HCT116 (cell line): ENCODE measurements at regions not wholly inside any gene's neighbourhood (a gene's known extent, or its start where the extent isn't known, plus 50 kb on each side); places are given as distances from the start of the nearest gene placed in this dataset.

Experiments used
- ATAC-seq: fragments of 200-7000 bp; cut with Tn5 transposase; 2 replicates; pipeline ENCODE4 v1.9.1; 2020; ENCODE audit warnings: mild to moderate bottlenecking, moderate library complexity
- BruUV-seq: library from RNA; stranded (reverse); fragments of 400-500 nt; replicated peaks from 2 replicates; lab custom pipeline; 2021; lab: Mats Ljungman, UMichigan
- CTCF ChIA-PET: fragments of 300-600 bp; sonication (Branson Sonifier 250); formaldehyde crosslinking; loops from one replicate; lab custom pipeline; 2021; ENCODE audit warnings: antibody characterized with exemption; lab: Charles Lee
- POLR2A ChIA-PET: fragments of 300-600, 350-600 bp; sonication (Branson Sonifier 250); formaldehyde crosslinking; loops from one replicate; lab custom pipeline; 2021; ENCODE audit warnings: antibody characterized with exemption; lab: Charles Lee
- RAD21 ChIA-PET, 2 experiments: fragments of 300-600 bp; sonication (Branson Sonifier 250); formaldehyde crosslinking; loops; one replicate each; lab custom pipeline; 2023; ENCODE audit warnings: low total read pairs in 2 of 2; ENCODE audit not compliant: uncharacterized antibody in 2 of 2, unreplicated experiment in 2 of 2, low non-redundant PET in 1 of 2; lab: Charles Lee
- DNase-seq: peaks from one replicate; pipeline ENCODE4 v3.0.0-alpha.2; 2010; ENCODE audit warnings: low read depth, low spot score
- H2AFZ ChIP-seq: fragments of 200-600 bp; shearing (Covaris generic), sonication (generic); 2 replicates; pipeline ENCODE4 v1.6.1; 2017; ENCODE audit warnings: low read depth, mixed run types, mixed read lengths, antibody characterized with exemption, low read length; ENCODE audit not compliant: poor library complexity, severe bottlenecking
- H3K27ac ChIP-seq: 2 replicates; pipeline ENCODE4 v1.5.1; 2012; ENCODE audit warnings: low read depth, low read length
- H3K27me3 ChIP-seq: fragments of 200-600 bp; sonication (generic); 2 replicates; pipeline ENCODE4 v1.6.1; 2016; ENCODE audit warnings: mixed run types, low read length, mixed read lengths; ENCODE audit not compliant: insufficient read depth
- H3K36me3 ChIP-seq, 2 experiments: fragments of 200-500 bp in 1 of 2; fragments of 200-600 bp in 1 of 2; sonication (Bioruptor generic) in 1 of 2; sonication (generic) in 1 of 2; 2 replicates each; pipeline versions ENCODE4 v1.5.1 to v1.6.1; 2014 to 2016; ENCODE audit warnings: low read length in 2 of 2, inconsistent platforms in 1 of 2, mixed read lengths in 1 of 2, mixed run types in 1 of 2; ENCODE audit not compliant: insufficient read depth in 2 of 2, control insufficient read depth in 1 of 2
- H3K4me1 ChIP-seq, 2 experiments: fragments of 200-600 bp in 1 of 2; sonication (generic) in 1 of 2; 2 replicates each; pipeline versions ENCODE4 v1.5.1 to v1.6.1; 2012 to 2017; ENCODE audit warnings: low read length in 2 of 2, inconsistent platforms in 1 of 2, mild to moderate bottlenecking in 1 of 2, mixed read lengths in 1 of 2, mixed run types in 1 of 2, moderate library complexity in 1 of 2; ENCODE audit not compliant: insufficient read depth in 2 of 2, control insufficient read depth in 1 of 2
- H3K4me2 ChIP-seq: fragments of 200-600 bp; sonication (generic); 2 replicates; pipeline ENCODE4 v1.6.1; 2017; ENCODE audit warnings: mixed run types, low read length, mixed read lengths
- H3K4me3 ChIP-seq, 2 experiments: fragments of 200-600 bp in 1 of 2; sonication (generic) in 1 of 2; replicated peaks in 1 of 2; 2 replicates each; pipeline ENCODE4 v1.5.1; 2011 to 2016; ENCODE audit warnings: low read length in 2 of 2, control low read depth in 1 of 2, low read depth in 1 of 2, mild to moderate bottlenecking in 1 of 2, mixed read lengths in 1 of 2, mixed run types in 1 of 2
- H3K79me2 ChIP-seq: fragments of 200-600 bp; sonication (generic); 2 replicates; pipeline ENCODE4 v1.6.1; 2017; ENCODE audit warnings: mild to moderate bottlenecking, mixed run types, low read length, moderate library complexity, mixed read lengths; ENCODE audit not compliant: insufficient read depth
- H3K9ac ChIP-seq: fragments of 200-600 bp; sonication (generic); 2 replicates; pipeline ENCODE4 v1.6.1; 2016; ENCODE audit warnings: low read length, mixed read lengths
- H3K9me2 ChIP-seq: fragments of 200-600 bp; sonication (generic), shearing (Covaris generic); 2 replicates; pipeline ENCODE4 v1.6.1; 2017; ENCODE audit warnings: mixed run types, mild to moderate bottlenecking, moderate library complexity; ENCODE audit not compliant: insufficient read depth
- H3K9me3 ChIP-seq, 2 experiments: fragments of 200-500 bp in 1 of 2; fragments of 200-600 bp in 1 of 2; sonication (Bioruptor generic) in 1 of 2; sonication (generic) in 1 of 2; 2 replicates each; pipeline ENCODE4 v1.6.1; 2014 to 2017; ENCODE audit warnings: low read length in 2 of 2, mixed read lengths in 2 of 2, inconsistent platforms in 1 of 2, low read depth in 1 of 2, mild to moderate bottlenecking in 1 of 2, mixed run types in 1 of 2, moderate library complexity in 1 of 2; ENCODE audit not compliant: control insufficient read depth in 1 of 2, insufficient read depth in 1 of 2
- H4K20me1 ChIP-seq: fragments of 200-600 bp; sonication (generic), shearing (Covaris generic); 2 replicates; pipeline ENCODE4 v1.6.1; 2017; ENCODE audit warnings: mixed run types, mild to moderate bottlenecking, moderate library complexity; ENCODE audit not compliant: insufficient read depth
- CBX3 ChIP-seq: IDR thresholded peaks from 2 replicates; pipeline ENCODE4 v1.6.1; 2012; ENCODE audit warnings: low read depth
- CEBPB ChIP-seq: IDR thresholded peaks from 2 replicates; pipeline ENCODE4 v1.6.1; 2012; ENCODE audit warnings: low read depth
- EGR1 ChIP-seq: IDR thresholded peaks from 2 replicates; pipeline ENCODE4 v1.6.1; 2012; ENCODE audit warnings: low read depth
- ELF1 ChIP-seq: IDR thresholded peaks from 2 replicates; pipeline ENCODE4 v1.6.1; 2012; ENCODE audit warnings: low read depth, borderline replicate concordance
- FOSL1 ChIP-seq: IDR thresholded peaks from 2 replicates; pipeline ENCODE4 v1.6.1; 2012; ENCODE audit warnings: low read depth
- POLR2A ChIP-seq: IDR thresholded peaks from 2 replicates; pipeline ENCODE4 v1.7.0; 2011; ENCODE audit warnings: borderline replicate concordance; ENCODE audit not compliant: insufficient read depth, insufficient read length; ENCODE audit errors: extremely low read depth
- RAD21 ChIP-seq: IDR thresholded peaks from 2 replicates; pipeline ENCODE4 v1.6.1; 2012; ENCODE audit warnings: low read depth, mild to moderate bottlenecking
- SIN3A ChIP-seq: IDR thresholded peaks from 2 replicates; pipeline ENCODE4 v1.6.1; 2012; ENCODE audit warnings: low read depth
- SP1 ChIP-seq: IDR thresholded peaks from 2 replicates; pipeline ENCODE4 v1.6.1; 2012; ENCODE audit warnings: low read depth
- SRF ChIP-seq: IDR thresholded peaks from 2 replicates; pipeline ENCODE4 v1.6.1; 2012; ENCODE audit warnings: low read depth
- TCF7L2 ChIP-seq: IDR thresholded peaks from 2 replicates; pipeline ENCODE4 v1.7.0; 2011; ENCODE audit warnings: borderline replicate concordance, inconsistent platforms; ENCODE audit not compliant: insufficient read depth, insufficient read length; ENCODE audit errors: extremely low read depth
- YY1 ChIP-seq: IDR thresholded peaks from 2 replicates; pipeline ENCODE4 v1.6.1; 2011; ENCODE audit warnings: low read length, low read depth, moderate library complexity, mild to moderate bottlenecking; ENCODE audit not compliant: insufficient replicate concordance; ENCODE audit errors: extremely low read depth
- ZFX ChIP-seq: fragments of 450-650 bp; IDR thresholded peaks from 2 replicates; pipeline ENCODE4 v1.6.1; 2017
- intact Hi-C: fragments of 100-400 bp; cut with micrococcal nuclease; formaldehyde crosslinking; loops from 2 replicates; pipeline ENCODE4 v1.10.0; 2022
- TF ChIP-seq, protein P1 (sequence below), 3 experiments: fragments of 200-600 bp in 1 of 3; sonication (generic) in 1 of 3; IDR thresholded peaks in 2 of 3; conservative IDR thresholded peaks in 1 of 3; 2 replicates each; pipeline ENCODE4 v1.5.1; 2012 to 2017; ENCODE audit warnings: low read depth in 2 of 3, low read length in 2 of 3, antibody characterized with exemption in 1 of 3, borderline replicate concordance in 1 of 3, control low read depth in 1 of 3, mild to moderate bottlenecking in 1 of 3, mixed read lengths in 1 of 3, mixed run types in 1 of 3, moderate library complexity in 1 of 3; ENCODE audit not compliant: insufficient read depth in 1 of 3
- TF ChIP-seq, protein P2 (sequence below): IDR thresholded peaks from 2 replicates; pipeline ENCODE4 v1.6.1; 2012; ENCODE audit warnings: low read depth
- TF ChIP-seq, protein P3 (sequence below): IDR thresholded peaks from 2 replicates; pipeline ENCODE4 v1.6.1; 2012

DNA sequence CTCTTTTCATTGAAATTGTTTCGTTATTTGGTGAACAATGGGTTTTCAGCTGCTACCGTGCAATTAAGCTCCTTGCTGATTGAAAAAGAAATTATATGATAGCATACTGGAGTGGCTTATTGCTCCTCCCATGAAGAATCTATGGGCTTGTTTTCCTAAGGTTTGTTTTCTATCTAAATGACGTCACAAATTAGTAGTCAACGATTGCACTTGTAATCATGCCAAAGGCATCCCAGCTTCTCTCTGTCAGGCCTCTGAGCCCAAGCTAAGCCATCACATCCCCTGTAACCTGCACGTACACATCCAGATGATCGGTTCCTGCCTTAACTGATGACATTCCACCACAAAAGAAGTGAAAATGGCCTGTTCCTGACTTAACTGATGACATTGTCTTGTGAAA is 388.0 kb upstream of the LMCD1 start:
- ChIA-PET CTCF (interaction anchor here (1.6 kb wide), 1 partner anchor 313 kb away, joined by 3 read pairs; no protein-coding TSS in a partner anchor), POLR2A (no interaction called here), RAD21 (no interaction called here)
- Histone ChIP-seq H3K9ac (no peak overlapping the region), H3K4me1 (0 out of 4 replicates have a peak, but pooled peaks cover 0 to 3% of the 10 kb centered on the region in 2 experiments), H2AFZ (no peak overlapping the region), H3K4me2 (no peak overlapping the region), H3K36me3 (no peaks in the 10 kb centered on the region), H3K27ac (no peak overlapping the region), H3K9me2 (no peaks in the 10 kb centered on the region), H3K79me2 (no peaks in the 10 kb centered on the region), H3K27me3 (no peaks in the 10 kb centered on the region), H4K20me1 (no peaks in the 10 kb centered on the region), H3K9me3 (no peaks in the 10 kb centered on the region), H3K4me3 (no peak overlapping the region)
- DNase-seq (no peak), ATAC-seq (no peak)
- intact Hi-C loops: loop anchor here (5.0 to 10.0 kb wide), 2 partner anchors 189 to 301 kb away; no protein-coding TSS in a partner anchor
- TF ChIP-seq SRF (no peak), CEBPB (no peak), ELF1 (no peak), ZFX (no peak), FOSL1 (no peak), SP1 (no peak)
- BruUV-seq: no TSS peak

DNA sequence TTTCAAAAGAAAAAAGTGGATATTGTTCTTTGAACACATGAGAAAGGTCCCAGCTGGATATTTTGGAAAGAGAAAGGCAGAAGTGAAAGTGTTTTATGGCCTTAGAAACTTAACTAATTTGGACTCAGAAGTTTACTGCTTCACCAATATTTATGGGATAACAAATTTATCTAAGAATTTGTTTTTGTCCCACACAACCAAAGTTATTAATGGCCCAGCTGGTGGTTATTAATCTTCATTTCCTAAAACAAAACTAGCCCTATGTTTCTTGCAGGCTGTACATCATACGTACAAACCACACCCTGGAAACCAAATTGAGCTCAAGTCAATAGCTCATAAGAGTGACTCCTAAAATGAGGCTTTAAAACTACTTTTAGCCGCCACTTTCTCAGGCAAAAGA is 372.9 kb upstream of the LMCD1 start:
- Histone ChIP-seq H4K20me1 (no peaks in the 10 kb centered on the region), H3K79me2 (no peaks in the 10 kb centered on the region), H3K4me2 (no peak overlapping the region), H3K4me3 (no peak overlapping the region), H3K9me3 (no peaks in the 10 kb centered on the region), H3K9ac (no peak overlapping the region), H3K27ac (no peak overlapping the region), H2AFZ (no peak overlapping the region), H3K27me3 (no peaks in the 10 kb centered on the region), H3K4me1 (no peaks in the 10 kb centered on the region), H3K9me2 (no peaks in the 10 kb centered on the region), H3K36me3 (no peaks in the 10 kb centered on the region)
- POLR2A ChIA-PET: no interaction called here
- ATAC-seq (no peak), DNase-seq (no peak)
- intact Hi-C loops: no loop called here
- RAD21 ChIA-PET: no interaction called here
- CTCF ChIA-PET: interaction anchor here (1.2 kb wide), 1 partner anchor 288 kb away, joined by 4 read pairs; no protein-coding TSS in a partner anchor
- no TSS peak for BruUV-seq
- TF ChIP-seq CBX3 (no peak), TCF7L2 (no peak), SRF (no peak), ELF1 (no peak), POLR2A (no peak), SIN3A (no peak), YY1 (no peak), SP1 (no peak), RAD21 (no peak), CEBPB (no peak), EGR1 (no peak), FOSL1 (no peak)
- TF ChIP-seq, protein P1, sequence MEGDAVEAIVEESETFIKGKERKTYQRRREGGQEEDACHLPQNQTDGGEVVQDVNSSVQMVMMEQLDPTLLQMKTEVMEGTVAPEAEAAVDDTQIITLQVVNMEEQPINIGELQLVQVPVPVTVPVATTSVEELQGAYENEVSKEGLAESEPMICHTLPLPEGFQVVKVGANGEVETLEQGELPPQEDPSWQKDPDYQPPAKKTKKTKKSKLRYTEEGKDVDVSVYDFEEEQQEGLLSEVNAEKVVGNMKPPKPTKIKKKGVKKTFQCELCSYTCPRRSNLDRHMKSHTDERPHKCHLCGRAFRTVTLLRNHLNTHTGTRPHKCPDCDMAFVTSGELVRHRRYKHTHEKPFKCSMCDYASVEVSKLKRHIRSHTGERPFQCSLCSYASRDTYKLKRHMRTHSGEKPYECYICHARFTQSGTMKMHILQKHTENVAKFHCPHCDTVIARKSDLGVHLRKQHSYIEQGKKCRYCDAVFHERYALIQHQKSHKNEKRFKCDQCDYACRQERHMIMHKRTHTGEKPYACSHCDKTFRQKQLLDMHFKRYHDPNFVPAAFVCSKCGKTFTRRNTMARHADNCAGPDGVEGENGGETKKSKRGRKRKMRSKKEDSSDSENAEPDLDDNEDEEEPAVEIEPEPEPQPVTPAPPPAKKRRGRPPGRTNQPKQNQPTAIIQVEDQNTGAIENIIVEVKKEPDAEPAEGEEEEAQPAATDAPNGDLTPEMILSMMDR (IDR thresholded peaks at IDR 0.05 in 2 of 3, conservative IDR thresholded peaks at IDR 0.05 in 1 of 3; ENCODE audit: borderline replicate concordance in 1 of 3, insufficient read depth in 1 of 3, low read depth in 2 of 3, low read length in 2 of 3): no peak
- TF ChIP-seq, protein P2, sequence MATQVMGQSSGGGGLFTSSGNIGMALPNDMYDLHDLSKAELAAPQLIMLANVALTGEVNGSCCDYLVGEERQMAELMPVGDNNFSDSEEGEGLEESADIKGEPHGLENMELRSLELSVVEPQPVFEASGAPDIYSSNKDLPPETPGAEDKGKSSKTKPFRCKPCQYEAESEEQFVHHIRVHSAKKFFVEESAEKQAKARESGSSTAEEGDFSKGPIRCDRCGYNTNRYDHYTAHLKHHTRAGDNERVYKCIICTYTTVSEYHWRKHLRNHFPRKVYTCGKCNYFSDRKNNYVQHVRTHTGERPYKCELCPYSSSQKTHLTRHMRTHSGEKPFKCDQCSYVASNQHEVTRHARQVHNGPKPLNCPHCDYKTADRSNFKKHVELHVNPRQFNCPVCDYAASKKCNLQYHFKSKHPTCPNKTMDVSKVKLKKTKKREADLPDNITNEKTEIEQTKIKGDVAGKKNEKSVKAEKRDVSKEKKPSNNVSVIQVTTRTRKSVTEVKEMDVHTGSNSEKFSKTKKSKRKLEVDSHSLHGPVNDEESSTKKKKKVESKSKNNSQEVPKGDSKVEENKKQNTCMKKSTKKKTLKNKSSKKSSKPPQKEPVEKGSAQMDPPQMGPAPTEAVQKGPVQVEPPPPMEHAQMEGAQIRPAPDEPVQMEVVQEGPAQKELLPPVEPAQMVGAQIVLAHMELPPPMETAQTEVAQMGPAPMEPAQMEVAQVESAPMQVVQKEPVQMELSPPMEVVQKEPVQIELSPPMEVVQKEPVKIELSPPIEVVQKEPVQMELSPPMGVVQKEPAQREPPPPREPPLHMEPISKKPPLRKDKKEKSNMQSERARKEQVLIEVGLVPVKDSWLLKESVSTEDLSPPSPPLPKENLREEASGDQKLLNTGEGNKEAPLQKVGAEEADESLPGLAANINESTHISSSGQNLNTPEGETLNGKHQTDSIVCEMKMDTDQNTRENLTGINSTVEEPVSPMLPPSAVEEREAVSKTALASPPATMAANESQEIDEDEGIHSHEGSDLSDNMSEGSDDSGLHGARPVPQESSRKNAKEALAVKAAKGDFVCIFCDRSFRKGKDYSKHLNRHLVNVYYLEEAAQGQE: no peak
- TF ChIP-seq, protein P3, sequence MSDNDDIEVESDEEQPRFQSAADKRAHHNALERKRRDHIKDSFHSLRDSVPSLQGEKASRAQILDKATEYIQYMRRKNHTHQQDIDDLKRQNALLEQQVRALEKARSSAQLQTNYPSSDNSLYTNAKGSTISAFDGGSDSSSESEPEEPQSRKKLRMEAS: no peak
